Gastroesophageal sphincter (tissue), 4 donors: ENCODE measurements at regions not wholly inside any gene's neighbourhood (a gene's known extent, or its start where the extent isn't known, plus 50 kb on each side); places are given as distances from the start of the nearest gene placed in this dataset.
A peak's percentile ranks its signal among the peaks of the same experiment; 100 is the strongest.

Source experiments
- ATAC-seq: fragments of 150-250 bp; one replicate; pipeline ENCODE4 v1.9.1; 2016; ENCODE audit warnings: mild to moderate bottlenecking, moderate library complexity
- H3K27ac ChIP-seq, 4 donors: fragments of 200-600 bp; sonication (generic) in 3 of 4; 1 replicate in 3 of 4; 2 replicates in 1 of 4; pipeline ENCODE4 v1.5.1; 2016 to 2019
- H3K27me3 ChIP-seq: fragments of 200-600 bp; sonication (generic); one replicate; pipeline ENCODE4 v1.5.1; 2019
- H3K36me3 ChIP-seq, 2 donors: fragments of 200-600 bp; sonication (generic); one replicate each; pipeline ENCODE4 v1.5.1; 2019; ENCODE audit warnings: control low read depth in 1 of 2
- H3K4me1 ChIP-seq, 3 donors: fragments of 200-600 bp; sonication (generic); 1 replicate in 2 of 3; 2 replicates in 1 of 3; pipeline ENCODE4 v1.5.1; 2016 to 2019; ENCODE audit warnings: control low read depth in 2 of 3
- H3K4me3 ChIP-seq, 2 donors: fragments of 200-600 bp; sonication (generic); one replicate each; pipeline ENCODE4 v1.5.1; 2019; ENCODE audit warnings: mild to moderate bottlenecking in 1 of 2, moderate library complexity in 1 of 2
- H3K9me3 ChIP-seq, 3 donors: fragments of 200-600 bp; sonication (generic); one replicate each; pipeline ENCODE4 v1.5.1; 2017 to 2019; ENCODE audit warnings: control low read depth in 2 of 3
- CTCF ChIP-seq, 4 experiments: fragments of 200-600 bp in 2 of 4; fragments of 450-650 bp in 2 of 4; sonication (generic) in 1 of 4; IDR thresholded peaks; one replicate each; pipeline ENCODE4 v1.5.1; 2017 to 2019; ENCODE audit warnings: antibody characterized with exemption in 4 of 4, mild to moderate bottlenecking in 2 of 4, moderate library complexity in 2 of 4
- EP300 ChIP-seq: sonication (generic); formaldehyde crosslinking; IDR thresholded peaks from one replicate; pipeline ENCODE4 v1.6.1; 2017; ENCODE audit warnings: antibody characterized with exemption, mild to moderate bottlenecking
- POLR2A ChIP-seq, 2 donors: fragments of 450-650 bp; IDR thresholded peaks; one replicate each; pipeline ENCODE4 v1.6.1; 2017; ENCODE audit warnings: antibody characterized with exemption in 2 of 2, mild to moderate bottlenecking in 2 of 2, moderate library complexity in 1 of 2
- POLR2AphosphoS5 ChIP-seq: sonication (generic); formaldehyde crosslinking; IDR thresholded peaks from one replicate; pipeline ENCODE4 v1.6.1; 2017; ENCODE audit warnings: antibody characterized with exemption
- WGBS, 2 donors: methylation state at CpG; one replicate each; pipeline ENCODE4 v1.1.5; 2018; ENCODE audit warnings: low coverage in 1 of 2; 5-methylcytosine and 5-hydroxymethylcytosine counted together

DNA sequence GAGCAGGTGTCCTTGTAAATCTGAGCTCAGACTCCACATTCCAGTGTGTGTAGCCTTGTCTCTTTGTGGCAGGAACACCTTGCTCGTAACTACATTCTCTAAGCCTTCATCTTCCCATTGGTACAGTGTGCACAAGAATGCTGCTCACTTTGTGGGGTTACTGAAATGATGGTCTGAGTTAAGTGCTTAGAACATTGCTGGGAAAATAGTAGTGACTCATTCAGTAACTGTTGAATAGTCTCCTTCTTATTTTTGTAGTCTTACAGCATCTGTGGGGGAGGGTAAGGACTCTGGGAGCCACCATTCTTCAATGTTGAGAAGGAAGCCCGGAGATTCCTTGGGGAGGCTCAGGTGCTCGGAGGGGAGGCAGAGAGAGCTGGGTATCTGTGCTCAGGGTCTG lies 236.0 kb upstream of the HDAC4 start:
- TF ChIP-seq CTCF (IDR thresholded peaks at IDR 0.05) (no peak), POLR2A (IDR thresholded peaks at IDR 0.05) (no peak), EP300 (no peak), POLR2AphosphoS5 (no peak)
- no peaks in the 10 kb centered on the region for H3K27me3 ChIP-seq
- H3K27ac ChIP-seq = no peak overlapping the region
- no peaks in the 10 kb centered on the region for H3K36me3 ChIP-seq
- ATAC-seq = no peak
- peaks cover 0 to 4% (median 0%) of the 10 kb centered on the region in 3 donors for H3K9me3 ChIP-seq
- no peak overlapping the region for H3K4me3 ChIP-seq
- whole genome bisulfite sequencing, 2 donors = 93 to 100% methylated on average over 1 to 3 of the region's 3 CpGs
- H3K4me1 ChIP-seq = no peaks in the 10 kb centered on the region

- Histone ChIP-seq H3K27me3 (no peaks in the 10 kb centered on the region), H3K4me1 (peaks cover 0 to 16% (median 3%) of the 10 kb centered on the region in 3 donors), H3K4me3 (no peak overlapping the region), H3K9me3 (peaks cover 0 to 4% (median 0%) of the 10 kb centered on the region in 3 donors), H3K36me3 (no peaks in the 10 kb centered on the region), H3K27ac (no peak overlapping the region)
- ATAC-seq = no peak
- 72 to 96% methylated on average over 3 to 4 of the region's 4 CpGs for WGBS, 2 donors
- TF ChIP-seq POLR2A (IDR thresholded peaks at IDR 0.05) = no peak
- TF ChIP-seq EP300 = no peak
- no peak for TF ChIP-seq CTCF (IDR thresholded peaks at IDR 0.05)
- TF ChIP-seq POLR2AphosphoS5 = no peak
Observed at GRCh38 chr2:239634769-239635168, 233.9 kb upstream of the HDAC4 start.

GRCh38 chr2:239630618-239631286 lies 229.9 kb upstream of the HDAC4 start:
- Histone ChIP-seq H3K9me3 (no peaks in the 10 kb centered on the region), H3K27ac (peak overlapping the region; percentile 39 to 72 (median 69)), H3K4me1 (peaks cover 0 to 16% (median 3%) of the 10 kb centered on the region in 3 donors), H3K36me3 (no peaks in the 10 kb centered on the region), H3K27me3 (no peaks in the 10 kb centered on the region), H3K4me3 (no peak overlapping the region)
- no peak for TF ChIP-seq CTCF (IDR thresholded peaks at IDR 0.05)
- peak; percentile 82 for TF ChIP-seq POLR2AphosphoS5
- TF ChIP-seq EP300 = no peak
- no peak for TF ChIP-seq POLR2A (IDR thresholded peaks at IDR 0.05)
- ATAC-seq = peak; percentile 97
- 22 to 39% methylated on average over 7 to 8 of the region's 13 CpGs for WGBS, 2 donors

DNA sequence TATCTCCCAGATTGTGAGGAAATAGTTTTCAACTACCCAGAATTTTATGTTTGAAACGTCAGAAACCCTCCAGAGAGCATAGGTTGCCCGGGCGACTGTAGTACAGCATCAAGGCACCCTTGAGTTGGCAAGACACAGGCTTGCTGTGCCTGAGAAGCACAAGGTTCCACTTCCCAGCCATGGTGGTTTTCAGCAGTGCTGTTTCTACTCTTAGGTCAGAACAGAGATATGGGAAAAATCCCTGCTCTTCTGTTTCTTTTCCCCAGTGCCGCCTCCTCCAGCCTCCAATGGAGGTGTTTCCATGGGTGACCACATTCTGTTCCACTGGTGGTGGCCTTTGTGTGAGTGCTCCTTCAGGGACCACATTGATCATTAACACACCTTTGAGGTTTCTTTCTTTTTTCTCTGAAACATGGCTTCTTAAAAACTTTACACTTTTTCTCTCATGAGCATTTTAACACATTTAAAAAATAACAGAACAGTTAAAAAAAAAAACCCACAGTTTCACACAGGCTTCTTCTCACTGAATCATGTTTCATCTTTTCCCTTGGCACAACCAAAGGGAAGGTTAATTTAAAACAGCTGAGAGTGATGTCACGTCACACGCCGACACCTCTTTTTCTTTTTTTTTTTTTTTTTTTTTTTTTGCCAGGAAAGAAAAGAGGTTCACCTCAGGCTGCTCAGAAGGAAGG lies 229.3 kb upstream of the HDAC4 start:
- H3K27ac ChIP-seq = peak overlapping the region; percentile 39 to 72 (median 69)
- peaks cover 0 to 16% (median 3%) of the 10 kb centered on the region in 3 donors for H3K4me1 ChIP-seq
- no peak overlapping the region for H3K4me3 ChIP-seq
- H3K27me3 ChIP-seq = no peaks in the 10 kb centered on the region
- H3K36me3 ChIP-seq = no peaks in the 10 kb centered on the region
- H3K9me3 ChIP-seq = no peaks in the 10 kb centered on the region
- TF ChIP-seq POLR2A (IDR thresholded peaks at IDR 0.05) (no peak), CTCF (IDR thresholded peaks at IDR 0.05) (no peak), EP300 (no peak), POLR2AphosphoS5 (no peak)
- WGBS, 2 donors = 61 to 66% methylated on average over 6 to 7 of the region's 7 CpGs
- no peak for ATAC-seq
